ENCODE measurements at regions not wholly inside any gene's neighbourhood (a gene's known extent, or its start where the extent isn't known, plus 50 kb on each side); places are given as distances from the start of the nearest gene placed in this dataset.
A peak's percentile ranks its signal among the peaks of the same experiment; 100 is the strongest.

DNA sequence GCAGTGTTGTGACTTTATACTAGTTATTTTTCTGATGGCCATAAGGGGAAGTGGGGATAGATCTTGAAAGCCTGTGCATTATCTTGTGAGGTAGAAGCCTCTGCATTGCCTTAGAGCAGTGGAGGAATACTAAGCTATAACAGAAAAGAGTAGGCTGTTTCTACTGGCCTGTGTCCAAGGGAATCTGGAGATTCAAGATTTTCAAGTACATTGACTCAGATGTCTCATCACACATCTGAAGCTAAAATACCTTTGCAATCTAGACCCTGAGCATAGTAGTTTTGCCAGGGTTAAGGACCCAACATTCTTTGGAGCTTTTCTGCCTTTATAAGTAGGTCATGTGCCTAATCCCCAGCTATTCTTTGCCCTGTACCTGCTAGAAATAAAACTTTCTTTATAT is 272.3 kb downstream of the TENT5A start:
- H3K4me2 ChIP-seq: no peak overlapping the region
- no peaks in the 10 kb centered on the region for H4K20me1 ChIP-seq (ENCODE audit: insufficient read depth, poor library complexity, severe bottlenecking)
- no peaks in the 10 kb centered on the region for H3K79me2 ChIP-seq
- DNase-seq (ENCODE audit: low spot score): peak; percentile 7
- H3K27me3 ChIP-seq: no peaks in the 10 kb centered on the region
- H2AFZ ChIP-seq: no peak overlapping the region
- no peaks in the 10 kb centered on the region for H3K4me1 ChIP-seq (ENCODE audit: insufficient read depth)
- TF ChIP-seq EZH2 (IDR thresholded peaks at IDR 0.05; ENCODE audit: borderline replicate concordance): no peak
- no peak for TF ChIP-seq EZH2phosphoT487 (IDR thresholded peaks at IDR 0.05; ENCODE audit: low read depth, severe bottlenecking, unreplicated experiment)
- TF ChIP-seq, protein P1, sequence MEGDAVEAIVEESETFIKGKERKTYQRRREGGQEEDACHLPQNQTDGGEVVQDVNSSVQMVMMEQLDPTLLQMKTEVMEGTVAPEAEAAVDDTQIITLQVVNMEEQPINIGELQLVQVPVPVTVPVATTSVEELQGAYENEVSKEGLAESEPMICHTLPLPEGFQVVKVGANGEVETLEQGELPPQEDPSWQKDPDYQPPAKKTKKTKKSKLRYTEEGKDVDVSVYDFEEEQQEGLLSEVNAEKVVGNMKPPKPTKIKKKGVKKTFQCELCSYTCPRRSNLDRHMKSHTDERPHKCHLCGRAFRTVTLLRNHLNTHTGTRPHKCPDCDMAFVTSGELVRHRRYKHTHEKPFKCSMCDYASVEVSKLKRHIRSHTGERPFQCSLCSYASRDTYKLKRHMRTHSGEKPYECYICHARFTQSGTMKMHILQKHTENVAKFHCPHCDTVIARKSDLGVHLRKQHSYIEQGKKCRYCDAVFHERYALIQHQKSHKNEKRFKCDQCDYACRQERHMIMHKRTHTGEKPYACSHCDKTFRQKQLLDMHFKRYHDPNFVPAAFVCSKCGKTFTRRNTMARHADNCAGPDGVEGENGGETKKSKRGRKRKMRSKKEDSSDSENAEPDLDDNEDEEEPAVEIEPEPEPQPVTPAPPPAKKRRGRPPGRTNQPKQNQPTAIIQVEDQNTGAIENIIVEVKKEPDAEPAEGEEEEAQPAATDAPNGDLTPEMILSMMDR (IDR thresholded peaks at IDR 0.05; ENCODE audit: poor library complexity): no peak
- H3K36me3 ChIP-seq (replicated peaks; ENCODE audit: insufficient read depth, low read depth): no peaks in the 10 kb centered on the region
- no peak overlapping the region for H3K27ac ChIP-seq
- no peak overlapping the region for H3K4me3 ChIP-seq
- H3K9me3 ChIP-seq (ENCODE audit: low read depth): no peaks in the 10 kb centered on the region
- H3K9me2 ChIP-seq (replicated peaks; ENCODE audit: insufficient read depth): no peaks in the 10 kb centered on the region

DNA sequence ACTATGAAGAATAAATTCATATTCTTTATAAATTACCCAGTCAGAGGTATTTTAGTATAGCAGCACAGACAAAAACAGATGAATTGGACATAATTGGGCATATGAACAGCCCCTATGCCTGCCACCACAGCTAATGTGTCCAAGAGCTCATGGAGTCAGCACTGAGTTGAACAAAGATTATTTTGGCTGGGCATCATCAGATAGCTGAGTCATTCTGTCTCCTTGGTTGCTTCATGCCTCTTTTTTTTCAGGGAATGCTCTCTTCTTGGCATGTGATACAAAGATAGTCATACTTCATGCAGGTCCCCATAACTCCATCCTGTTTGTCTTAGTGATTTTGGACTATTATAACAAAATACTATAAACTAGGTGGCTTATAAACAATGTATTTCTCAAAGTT is 275.6 kb downstream of the TENT5A start:
- Histone ChIP-seq H3K9me2 (replicated peaks; ENCODE audit: insufficient read depth) (no peaks in the 10 kb centered on the region), H3K27me3 (no peaks in the 10 kb centered on the region), H3K4me3 (no peak overlapping the region), H3K4me2 (no peak overlapping the region), H2AFZ (no peak overlapping the region), H3K36me3 (replicated peaks; ENCODE audit: insufficient read depth, low read depth) (no peaks in the 10 kb centered on the region), H3K4me1 (ENCODE audit: insufficient read depth) (no peaks in the 10 kb centered on the region), H3K27ac (no peak overlapping the region), H3K9me3 (ENCODE audit: low read depth) (no peaks in the 10 kb centered on the region), H4K20me1 (ENCODE audit: insufficient read depth, poor library complexity, severe bottlenecking) (no peaks in the 10 kb centered on the region), H3K79me2 (no peaks in the 10 kb centered on the region)
- DNase-seq (ENCODE audit: low spot score): no peak
- TF ChIP-seq EZH2phosphoT487 (IDR thresholded peaks at IDR 0.05; ENCODE audit: low read depth, severe bottlenecking, unreplicated experiment) (no peak), EZH2 (IDR thresholded peaks at IDR 0.05; ENCODE audit: borderline replicate concordance) (no peak)
- TF ChIP-seq, protein P1 (IDR thresholded peaks at IDR 0.05; ENCODE audit: poor library complexity): no peak

DNA sequence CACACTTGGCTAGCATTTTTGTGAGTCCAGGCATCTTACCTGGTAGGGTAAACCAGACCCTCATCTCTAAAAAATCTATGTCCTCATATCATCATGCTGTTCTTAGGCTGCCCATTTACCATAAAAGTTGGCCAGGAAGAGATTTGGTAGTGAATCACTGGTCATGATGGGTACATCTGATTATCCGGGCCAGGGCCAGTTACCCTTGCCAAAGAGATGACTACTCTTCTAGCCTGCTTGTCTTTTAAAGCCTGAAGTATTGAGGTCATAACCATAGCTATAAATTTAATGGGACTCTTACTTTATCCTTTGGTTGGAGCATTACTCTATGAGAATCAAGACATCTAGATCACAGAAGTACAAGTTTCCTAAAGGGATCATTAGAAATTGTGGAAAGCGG is 276.8 kb downstream of the TENT5A start:
- H3K4me3 ChIP-seq: no peak overlapping the region
- H3K36me3 ChIP-seq (replicated peaks; ENCODE audit: insufficient read depth, low read depth): no peaks in the 10 kb centered on the region
- no peak overlapping the region for H2AFZ ChIP-seq
- no peak for DNase-seq (ENCODE audit: low spot score)
- H4K20me1 ChIP-seq (ENCODE audit: insufficient read depth, poor library complexity, severe bottlenecking): no peaks in the 10 kb centered on the region
- no peak overlapping the region for H3K4me2 ChIP-seq
- no peak overlapping the region for H3K27ac ChIP-seq
- 97% methylated on average over 2 of the region's 2 CpGs for WGBS (ENCODE audit: low lambda C conversion rate, missing lambda C conversion rate)
- no peaks in the 10 kb centered on the region for H3K27me3 ChIP-seq
- no peaks in the 10 kb centered on the region for H3K79me2 ChIP-seq
- TF ChIP-seq, protein P1 (IDR thresholded peaks at IDR 0.05; ENCODE audit: poor library complexity): no peak
- TF ChIP-seq EZH2 (IDR thresholded peaks at IDR 0.05; ENCODE audit: borderline replicate concordance) (no peak), EZH2phosphoT487 (IDR thresholded peaks at IDR 0.05; ENCODE audit: low read depth, severe bottlenecking, unreplicated experiment) (no peak)
- H3K4me1 ChIP-seq (ENCODE audit: insufficient read depth): no peaks in the 10 kb centered on the region
- no peaks in the 10 kb centered on the region for H3K9me2 ChIP-seq (replicated peaks; ENCODE audit: insufficient read depth)
- H3K9me3 ChIP-seq (ENCODE audit: low read depth): no peaks in the 10 kb centered on the region

DNA sequence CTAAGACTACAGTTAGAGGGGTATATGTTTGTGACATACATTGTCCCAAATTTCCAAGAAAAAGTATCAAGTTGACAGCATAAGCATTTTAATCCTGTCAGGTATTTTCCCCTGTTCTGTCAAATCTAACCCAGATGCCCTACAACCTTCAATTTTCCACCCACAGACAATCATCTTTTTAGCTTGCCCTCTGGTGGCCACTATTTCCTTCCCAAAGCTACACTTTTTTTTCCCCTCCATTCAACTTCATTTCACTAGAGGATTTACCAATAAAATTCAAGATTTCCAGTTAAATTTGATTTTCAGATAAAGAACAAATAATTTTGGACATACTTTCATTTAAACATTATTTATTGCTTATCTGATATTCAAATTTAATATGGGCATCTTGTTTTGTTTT is 286.6 kb downstream of the TENT5A start:
- no peak overlapping the region for H2AFZ ChIP-seq
- no peaks in the 10 kb centered on the region for H3K79me2 ChIP-seq
- H3K36me3 ChIP-seq (replicated peaks; ENCODE audit: insufficient read depth, low read depth): no peaks in the 10 kb centered on the region
- no peak for TF ChIP-seq EZH2phosphoT487 (IDR thresholded peaks at IDR 0.05; ENCODE audit: low read depth, severe bottlenecking, unreplicated experiment)
- TF ChIP-seq, protein P1 (IDR thresholded peaks at IDR 0.05; ENCODE audit: poor library complexity): peak; percentile 55
- H3K9me2 ChIP-seq (replicated peaks; ENCODE audit: insufficient read depth): no peaks in the 10 kb centered on the region
- H3K9me3 ChIP-seq (ENCODE audit: low read depth): no peaks in the 10 kb centered on the region
- no peak overlapping the region for H3K27ac ChIP-seq
- H3K27me3 ChIP-seq: no peaks in the 10 kb centered on the region
- no peaks in the 10 kb centered on the region for H4K20me1 ChIP-seq (ENCODE audit: insufficient read depth, poor library complexity, severe bottlenecking)
- H3K4me3 ChIP-seq: no peak overlapping the region
- no peak overlapping the region for H3K4me2 ChIP-seq
- H3K4me1 ChIP-seq (ENCODE audit: insufficient read depth): no peaks in the 10 kb centered on the region
- DNase-seq (ENCODE audit: low spot score): peak; percentile 15

All from hepatocyte (in vitro differentiated cells).